PFSK-1 (cell line): ENCODE measurements at regions not wholly inside any gene's neighbourhood (a gene's known extent, or its start where the extent isn't known, plus 50 kb on each side); places are given as distances from the start of the nearest gene placed in this dataset.

Source experiments
- FOXP2 ChIP-seq: optimal IDR thresholded peaks from 2 replicates; pipeline ENCODE3; 2011; ENCODE audit warnings: borderline replicate concordance, control low read depth, inconsistent platforms; ENCODE audit not compliant: insufficient read depth; ENCODE audit errors: extremely low read length, extremely low read depth
- POLR2AphosphoS5 ChIP-seq: IDR thresholded peaks from 2 replicates; pipeline ENCODE4 v1.6.1; 2012; ENCODE audit warnings: low read depth, mild to moderate bottlenecking, control low read depth, low read length, moderate library complexity
- REST ChIP-seq, 2 experiments: IDR thresholded peaks; 2 replicates each; pipeline versions ENCODE4 v1.6.1 to v1.8.0; 2011 to 2012; ENCODE audit warnings: low read depth in 2 of 2, low read length in 2 of 2, control low read depth in 1 of 2, inconsistent platforms in 1 of 2, mild to moderate bottlenecking in 1 of 2, moderate library complexity in 1 of 2; ENCODE audit not compliant: insufficient read depth in 1 of 2
- SIN3A ChIP-seq: IDR thresholded peaks from 2 replicates; pipeline ENCODE4 v1.6.1; 2012; ENCODE audit warnings: mild to moderate bottlenecking, low read length, moderate library complexity, borderline replicate concordance; ENCODE audit not compliant: insufficient read depth
- TAF1 ChIP-seq: IDR thresholded peaks from 2 replicates; pipeline ENCODE4 v1.6.1; 2012; ENCODE audit warnings: low read length, control low read depth, borderline replicate concordance; ENCODE audit not compliant: insufficient read depth

- TF ChIP-seq SIN3A (no peak), FOXP2 (no peak), REST (IDR thresholded peaks at IDR 0.05; ENCODE audit: insufficient read depth in 1 of 2, low read depth in 2 of 2, low read length in 2 of 2) (no peak), POLR2AphosphoS5 (no peak), TAF1 (no peak)
These were observed 119.2 kb upstream of the STT3B start for GRCh38 chr3:31413515-31413914.

- TF ChIP-seq REST (IDR thresholded peaks at IDR 0.05; ENCODE audit: insufficient read depth in 1 of 2, low read depth in 2 of 2, low read length in 2 of 2) (no peak), TAF1 (no peak)
These were observed 115.7 kb upstream of the STT3B start for GRCh38 chr3:31416980-31417379.

GRCh38 chr3:31417486-31417885 is 115.2 kb upstream of the STT3B start:
- no peak for TF ChIP-seq SIN3A
- TF ChIP-seq REST (IDR thresholded peaks at IDR 0.05; ENCODE audit: insufficient read depth in 1 of 2, low read depth in 2 of 2, low read length in 2 of 2), result no peak
- no peak for TF ChIP-seq POLR2AphosphoS5
- TF ChIP-seq FOXP2, result no peak
- TF ChIP-seq TAF1, result no peak

- TF ChIP-seq TAF1, result no peak
- TF ChIP-seq SIN3A, result no peak
- no peak for TF ChIP-seq FOXP2
- TF ChIP-seq REST (IDR thresholded peaks at IDR 0.05; ENCODE audit: insufficient read depth in 1 of 2, low read depth in 2 of 2, low read length in 2 of 2), result no peak
- TF ChIP-seq POLR2AphosphoS5, result no peak
These were observed 112.4 kb upstream of the STT3B start for GRCh38 chr3:31420311-31420710.

- TF ChIP-seq SIN3A, result no peak
- TF ChIP-seq TAF1, result no peak
- TF ChIP-seq POLR2AphosphoS5, result no peak
- TF ChIP-seq REST (IDR thresholded peaks at IDR 0.05; ENCODE audit: insufficient read depth in 1 of 2, low read depth in 2 of 2, low read length in 2 of 2), result no peak
- no peak for TF ChIP-seq FOXP2
These were observed 111.2 kb upstream of the STT3B start for GRCh38 chr3:31421314-31422048.
